Adipocyte (in vitro differentiated cells): ENCODE measurements at regions not wholly inside any gene's neighbourhood (a gene's known extent, or its start where the extent isn't known, plus 50 kb on each side); places are given as distances from the start of the nearest gene placed in this dataset.
A peak's percentile ranks its signal among the peaks of the same experiment; 100 is the strongest.

ENCODE experiments used
- DNase-seq: peaks from one replicate; pipeline ENCODE4 v3.0.0-alpha.2; 2015; ENCODE audit warnings: low read depth
- H3K27me3 ChIP-seq: replicated peaks from 2 replicates; pipeline ENCODE4 v1.7.0; 2013; ENCODE audit warnings: mild to moderate bottlenecking, low read length, moderate library complexity; ENCODE audit not compliant: control insufficient read depth, insufficient read depth
- H3K36me3 ChIP-seq: 2 replicates; pipeline ENCODE4 v1.7.0; 2013; ENCODE audit warnings: low read length, mild to moderate bottlenecking, moderate library complexity; ENCODE audit not compliant: control insufficient read depth, insufficient read depth, severe bottlenecking
- H3K4me1 ChIP-seq: 2 replicates; pipeline ENCODE4 v1.7.0; 2013; ENCODE audit warnings: mild to moderate bottlenecking, low read length, moderate library complexity; ENCODE audit not compliant: control insufficient read depth, insufficient read depth
- H3K4me3 ChIP-seq: 2 replicates; pipeline ENCODE4 v1.7.0; 2013; ENCODE audit warnings: mild to moderate bottlenecking, low read length, moderate library complexity
- H3K9ac ChIP-seq: 2 replicates; pipeline ENCODE4 v1.7.0; 2013; ENCODE audit warnings: mild to moderate bottlenecking, low read length, moderate library complexity
- H3K9me3 ChIP-seq: 2 replicates; pipeline ENCODE4 v1.7.0; 2013; ENCODE audit warnings: mild to moderate bottlenecking, low read length, moderate library complexity; ENCODE audit not compliant: control insufficient read depth

GRCh38 chr4:144903953-144904711 lies 193.9 kb downstream of the ANAPC10 start:
- H3K9ac ChIP-seq, result no peak overlapping the region
- peak; percentile 74 for DNase-seq
- H3K4me1 ChIP-seq, result peaks cover 13% of the 10 kb centered on the region
- no peaks in the 10 kb centered on the region for H3K27me3 ChIP-seq
- H3K9me3 ChIP-seq, result no peaks in the 10 kb centered on the region
- H3K36me3 ChIP-seq, result no peaks in the 10 kb centered on the region
- no peak overlapping the region for H3K4me3 ChIP-seq

DNA sequence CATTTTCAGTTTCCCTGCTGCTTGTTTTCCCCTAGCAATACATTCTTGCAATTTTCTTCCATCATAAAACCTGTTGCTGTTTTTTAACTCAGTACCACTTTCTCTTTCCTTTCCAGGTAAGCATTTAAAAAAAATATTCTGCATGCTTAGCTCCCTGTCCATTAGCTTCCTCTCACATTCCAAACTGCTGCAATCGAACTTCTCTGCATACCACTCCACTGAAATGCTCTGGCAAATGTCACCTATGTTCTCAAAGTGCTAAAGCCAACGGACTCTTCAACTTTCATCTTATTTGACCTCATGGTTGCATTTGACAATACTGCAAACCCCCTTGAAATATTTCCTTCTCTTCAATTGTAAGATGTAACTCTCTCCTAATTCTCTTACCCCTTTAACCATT lies 192.7 kb downstream of the ANAPC10 start:
- H3K9me3 ChIP-seq, result no peaks in the 10 kb centered on the region
- H3K4me3 ChIP-seq, result no peak overlapping the region
- peaks cover 13% of the 10 kb centered on the region for H3K4me1 ChIP-seq
- H3K36me3 ChIP-seq, result no peaks in the 10 kb centered on the region
- DNase-seq, result no peak
- no peaks in the 10 kb centered on the region for H3K27me3 ChIP-seq
- no peak overlapping the region for H3K9ac ChIP-seq

GRCh38 chr4:144906181-144906925 lies 191.6 kb downstream of the ANAPC10 start:
- Histone ChIP-seq H3K27me3 (no peaks in the 10 kb centered on the region), H3K36me3 (no peaks in the 10 kb centered on the region), H3K9me3 (no peaks in the 10 kb centered on the region), H3K9ac (no peak overlapping the region), H3K4me3 (no peak overlapping the region), H3K4me1 (peaks cover 13% of the 10 kb centered on the region)
- no peak for DNase-seq

DNA sequence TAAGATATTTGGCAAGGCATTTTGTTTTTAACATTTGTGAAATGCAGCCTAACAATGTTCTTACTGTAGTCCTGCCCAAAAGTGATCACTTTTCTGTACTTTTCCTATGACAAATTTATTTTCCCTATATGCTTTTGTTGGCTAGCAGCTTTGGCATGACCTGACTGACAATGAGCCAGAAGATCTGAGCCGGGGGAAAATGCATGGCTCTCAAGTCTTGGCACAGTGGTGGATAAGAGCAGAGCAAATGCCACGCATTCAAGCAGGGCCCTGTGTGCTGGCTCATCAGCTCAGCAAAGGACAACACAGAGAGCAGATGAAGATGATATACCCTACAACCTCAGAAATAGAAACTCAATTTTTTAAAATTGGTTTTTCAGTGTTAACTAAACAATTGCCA lies 187.3 kb downstream of the ANAPC10 start:
- H3K9ac ChIP-seq, result no peak overlapping the region
- H3K4me1 ChIP-seq, result peaks cover 2% of the 10 kb centered on the region
- no peaks in the 10 kb centered on the region for H3K9me3 ChIP-seq
- DNase-seq, result no peak
- no peaks in the 10 kb centered on the region for H3K27me3 ChIP-seq
- H3K36me3 ChIP-seq, result no peaks in the 10 kb centered on the region
- no peak overlapping the region for H3K4me3 ChIP-seq
